Left renal cortex interstitium (tissue), 4 donors: ENCODE measurements at regions not wholly inside any gene's neighbourhood (a gene's known extent, or its start where the extent isn't known, plus 50 kb on each side); places are given as distances from the start of the nearest gene placed in this dataset.
"Not testable (repeated sequence)": the region's sequence is repeated elsewhere in the genome, so short reads cannot be mapped to it uniquely, and the experiment has no call there.

Experiments used
- DNase-seq, 4 donors: peaks; one replicate each; pipeline ENCODE4 v3.0.0-alpha.2; 2013; ENCODE audit warnings: low read depth in 4 of 4, low spot score in 2 of 4, missing footprints in 1 of 4

GRCh38 chr9:67142392-67143107 is 150.2 kb upstream of the SPATA31A3 start:
- DNase-seq, result not testable (repeated sequence)

GRCh38 chr9:67136376-67136775 is 144.0 kb upstream of the SPATA31A3 start:
- not testable (repeated sequence) for DNase-seq

DNA sequence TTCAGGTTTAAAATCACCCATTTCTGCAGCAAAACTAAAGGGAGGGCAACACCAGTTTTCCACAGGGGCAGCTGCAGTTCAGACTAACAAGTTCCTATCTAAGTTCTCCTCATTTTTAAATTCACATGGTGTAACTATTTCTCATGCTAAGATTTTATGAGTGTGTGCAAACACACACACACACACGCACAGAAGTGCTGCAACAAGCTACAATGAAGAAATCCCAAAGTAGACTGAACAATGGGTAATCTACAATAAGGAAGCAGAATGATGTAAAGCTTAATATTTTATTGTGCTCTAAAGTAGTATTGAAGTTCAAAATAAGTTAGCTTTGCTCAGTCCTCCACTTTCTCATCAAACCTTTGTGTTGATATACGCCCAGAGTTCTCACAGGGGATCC is 140.8 kb upstream of the SPATA31A3 start:
- DNase-seq, result not testable (repeated sequence)

DNA sequence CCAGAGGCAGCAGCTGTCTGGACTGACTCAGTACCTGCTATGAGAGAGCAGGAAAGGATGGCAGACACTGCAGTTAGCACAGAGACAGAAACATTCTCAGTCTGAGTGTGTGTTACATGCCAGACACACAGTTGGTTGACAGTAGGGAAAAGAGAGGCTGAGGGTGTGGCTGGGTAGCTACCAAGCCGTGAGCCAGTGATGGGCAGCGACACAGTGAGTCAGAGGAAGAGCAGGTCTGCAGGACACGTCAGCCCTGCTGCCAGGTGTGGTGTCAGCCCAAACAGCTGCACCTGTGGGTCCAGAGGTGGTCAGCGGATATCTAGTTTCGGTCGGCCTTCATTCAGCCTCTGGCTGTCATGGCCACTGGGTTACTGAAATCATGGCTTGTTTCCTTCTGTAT is 124.4 kb upstream of the SPATA31A3 start:
- not testable (repeated sequence) for DNase-seq

DNA sequence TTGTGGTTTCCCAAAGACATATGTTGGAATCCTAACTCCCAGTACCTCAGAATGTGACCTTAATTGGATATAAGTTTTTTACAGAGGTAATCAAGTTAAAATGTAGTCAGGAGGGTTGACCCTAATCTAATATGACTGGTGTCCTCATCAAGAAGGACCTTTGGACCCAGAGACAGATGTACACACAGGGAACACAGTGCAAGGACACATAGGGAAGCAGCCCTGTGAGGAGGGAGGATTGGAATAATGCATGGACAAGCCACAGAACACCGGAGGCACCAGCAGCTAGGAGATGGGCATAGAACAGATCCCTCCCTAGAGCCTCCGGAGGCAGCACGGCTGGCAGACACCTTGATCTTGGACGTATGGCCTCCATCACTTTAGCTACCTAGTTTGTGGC is 119.8 kb upstream of the SPATA31A3 start:
- DNase-seq, result not testable (repeated sequence)

DNA sequence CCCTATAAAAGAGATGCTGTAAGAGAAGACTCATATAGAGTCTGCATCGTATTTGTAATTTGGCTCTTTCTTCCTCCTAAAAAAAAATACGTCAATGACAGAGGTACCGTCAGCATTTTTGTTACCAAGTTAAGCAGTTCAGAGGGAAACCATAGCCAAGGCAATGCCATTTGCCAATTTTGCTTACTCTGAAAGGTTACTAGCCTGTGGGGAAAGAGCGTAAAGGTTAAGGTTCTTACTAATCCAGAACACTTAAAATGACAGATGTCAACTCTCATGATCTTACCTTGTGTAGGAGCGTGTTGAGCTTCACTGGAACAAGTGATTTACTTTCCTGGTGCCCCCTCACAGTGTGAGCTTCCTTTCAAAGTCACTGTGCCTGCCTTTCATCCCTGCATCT is 119.4 kb upstream of the SPATA31A3 start:
- not testable (repeated sequence) for DNase-seq

DNA sequence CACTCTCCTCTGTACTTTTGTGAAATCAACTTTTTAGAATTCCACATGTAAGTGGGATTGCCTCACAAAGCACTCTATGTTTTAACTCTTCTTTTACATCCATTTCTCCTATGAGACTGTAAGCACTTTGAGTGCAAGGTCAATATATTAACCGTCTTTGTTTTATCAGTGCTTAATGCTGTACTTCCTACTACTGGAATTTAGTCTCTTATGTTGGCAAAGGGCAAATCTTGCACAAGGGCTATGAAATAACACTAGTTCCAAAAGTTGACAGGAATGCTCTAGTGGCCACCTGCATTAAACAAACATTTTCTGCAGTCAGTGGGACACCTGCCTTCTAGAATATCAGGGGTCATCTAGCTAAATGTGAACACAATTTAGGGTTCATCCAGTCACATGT is 117.5 kb upstream of the SPATA31A3 start:
- not testable (repeated sequence) for DNase-seq

DNA sequence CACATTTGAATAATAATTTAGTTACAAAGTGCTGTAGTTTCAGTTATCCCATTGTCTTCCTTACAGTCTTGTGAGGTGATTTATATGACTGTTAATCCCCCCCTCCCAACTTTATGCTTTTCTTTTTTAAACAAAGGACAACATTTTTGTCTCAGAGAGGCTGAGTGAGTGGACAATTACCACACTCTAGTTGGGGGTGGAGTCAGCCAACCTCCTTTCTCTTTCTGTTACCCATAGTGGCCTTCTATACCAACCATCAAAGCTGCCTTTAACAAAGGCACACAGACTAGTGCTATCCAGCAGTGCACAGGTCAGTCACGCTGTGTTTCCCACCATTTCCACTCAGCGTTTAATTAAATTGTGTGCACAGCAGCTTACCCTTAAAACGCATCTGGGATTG is 114.3 kb upstream of the SPATA31A3 start:
- DNase-seq, result not testable (repeated sequence)

GRCh38 chr9:67102506-67103276 is 110.3 kb upstream of the SPATA31A3 start:
- DNase-seq, result not testable (repeated sequence)

DNA sequence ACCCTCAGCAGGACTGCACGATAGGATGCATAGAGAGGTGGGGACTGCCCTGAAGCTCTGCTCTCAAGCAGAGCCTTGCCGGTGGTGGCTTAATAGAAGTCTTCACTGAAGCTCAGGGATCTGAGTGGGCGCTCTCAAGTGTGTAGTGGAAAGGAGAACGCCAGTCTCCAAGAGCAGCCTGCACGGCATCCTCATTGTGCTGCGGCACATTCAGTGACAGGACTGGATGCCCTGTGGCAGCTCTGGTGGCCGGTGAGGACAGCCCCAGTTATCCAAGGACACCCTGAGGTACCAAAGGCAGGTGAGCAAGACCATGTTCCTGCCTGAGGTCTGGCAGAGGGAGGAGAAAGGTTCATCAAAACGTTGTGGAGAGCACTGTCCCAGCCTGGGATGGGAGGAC is 98.8 kb upstream of the SPATA31A3 start:
- DNase-seq, result not testable (repeated sequence)

GRCh38 chr9:67086862-67087261 is 94.5 kb upstream of the SPATA31A3 start:
- not testable (repeated sequence) for DNase-seq

GRCh38 chr9:67066140-67066539 is 73.8 kb upstream of the SPATA31A3 start:
- not testable (repeated sequence) for DNase-seq

- peak in 2 of 4 donors; percentile 7 to 13 for DNase-seq
Measured at GRCh38 chr9:67058898-67059715, 66.8 kb upstream of the SPATA31A3 start.
